H1 (cell line): ENCODE measurements at regions not wholly inside any gene's neighbourhood (a gene's known extent, or its start where the extent isn't known, plus 50 kb on each side); places are given as distances from the start of the nearest gene placed in this dataset.

ENCODE experiments used
- RAD21 ChIP-seq, 2 experiments: IDR thresholded peaks in 1 of 2; conservative IDR thresholded peaks in 1 of 2; 2 replicates each; pipeline ENCODE4 v1.6.1; 2011; ENCODE audit warnings: low read depth in 2 of 2, low read length in 2 of 2, improper control_type of control experiment in 1 of 2, inconsistent platforms in 1 of 2, mild to moderate bottlenecking in 1 of 2, moderate library complexity in 1 of 2
- TCF12 ChIP-seq: IDR thresholded peaks from 2 replicates; pipeline ENCODE4 v1.6.1; 2011; ENCODE audit warnings: low read depth, mild to moderate bottlenecking, low read length
- TF ChIP-seq, protein P1 (sequence below): IDR thresholded peaks from 2 replicates; pipeline ENCODE4 v1.6.1; 2011; ENCODE audit warnings: low read depth, mild to moderate bottlenecking, low read length; ENCODE audit not compliant: insufficient read depth

DNA sequence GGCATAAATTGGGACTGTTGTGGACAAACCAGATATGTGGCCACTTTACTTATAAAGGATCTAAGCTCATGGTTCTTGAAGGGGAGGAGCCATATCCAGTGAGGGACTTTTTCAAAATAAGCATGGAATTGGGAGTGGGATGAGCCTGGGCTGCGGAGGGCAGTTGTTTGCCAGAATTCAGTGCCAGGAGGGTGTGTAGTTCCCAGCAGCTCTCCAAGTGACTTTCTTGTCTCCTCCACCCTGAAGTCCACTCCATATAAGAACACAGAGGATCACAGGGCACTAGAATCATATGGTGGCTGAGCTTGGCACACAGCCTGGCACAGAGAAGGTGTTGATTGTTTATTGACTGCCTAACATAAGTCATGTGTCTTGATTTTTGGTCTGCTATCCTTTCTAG, 121.1 kb downstream of the CAVIN4 start (continued):
- TF ChIP-seq, protein P1, sequence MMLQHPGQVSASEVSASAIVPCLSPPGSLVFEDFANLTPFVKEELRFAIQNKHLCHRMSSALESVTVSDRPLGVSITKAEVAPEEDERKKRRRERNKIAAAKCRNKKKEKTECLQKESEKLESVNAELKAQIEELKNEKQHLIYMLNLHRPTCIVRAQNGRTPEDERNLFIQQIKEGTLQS = no peak
- TF ChIP-seq TCF12 = no peak
- no peak for TF ChIP-seq RAD21 (IDR thresholded peaks at IDR 0.05 in 1 of 2, conservative IDR thresholded peaks at IDR 0.05 in 1 of 2; ENCODE audit: low read depth in 2 of 2, low read length in 2 of 2)
- TF ChIP-seq, all 59 proteins: peak for 0
